ENCODE measurements at regions not wholly inside any gene's neighbourhood (a gene's known extent, or its start where the extent isn't known, plus 50 kb on each side); places are given as distances from the start of the nearest gene placed in this dataset.
A peak's percentile ranks its signal among the peaks of the same experiment; 100 is the strongest.

DNA sequence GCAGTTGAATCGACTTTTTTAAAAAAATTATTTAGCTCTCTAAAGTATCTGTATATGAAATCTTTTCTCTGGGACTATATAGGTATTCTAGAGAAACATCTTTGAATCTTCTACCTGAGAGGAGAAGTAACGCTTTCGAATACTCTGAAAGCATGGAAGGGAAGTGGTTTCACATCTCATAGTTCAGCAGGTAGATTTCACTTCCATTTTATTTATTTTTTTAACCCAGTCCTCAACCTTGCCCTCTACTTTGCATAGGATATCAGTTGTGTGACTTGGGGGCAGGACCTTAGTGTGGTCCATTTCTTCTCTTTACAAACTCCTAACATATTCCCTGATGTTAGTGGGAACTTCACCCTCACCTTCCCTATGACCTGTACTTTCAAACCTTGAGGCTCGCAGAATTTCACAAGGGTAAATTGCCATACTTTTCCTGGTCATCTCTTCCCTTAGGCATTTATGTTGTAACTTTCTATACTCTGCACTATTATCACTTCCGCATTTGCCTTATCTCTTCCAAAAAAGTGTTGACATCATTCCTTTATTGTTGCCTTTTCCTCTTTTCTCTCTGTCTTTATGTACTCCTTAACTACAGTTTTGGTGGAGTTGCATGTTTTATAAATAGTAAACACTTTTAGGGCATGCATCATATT lies 1208.5 kb upstream of the ADGRL4 start:
- DNase-seq (ENCODE audit: low read depth, low spot score) = no peak

DNA sequence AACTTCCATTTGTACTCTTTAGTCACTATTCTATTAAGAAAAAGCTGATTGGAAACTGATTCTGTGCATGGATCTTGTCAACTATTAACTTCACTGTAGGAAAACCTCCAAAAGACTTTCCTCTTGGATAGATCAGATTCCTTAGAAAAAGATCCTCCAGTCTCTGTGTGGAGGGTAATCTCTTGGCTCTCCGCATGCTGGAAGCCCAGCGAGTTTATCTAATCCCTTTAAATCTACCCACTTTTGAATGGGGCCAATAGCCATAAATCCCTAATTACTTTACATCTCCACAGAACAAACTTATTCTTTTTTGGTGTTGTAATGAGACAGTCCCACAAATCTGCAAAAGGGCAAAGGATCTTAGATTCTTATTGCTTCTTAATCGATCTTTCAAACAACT lies 1206.4 kb upstream of the ADGRL4 start:
- no peak for DNase-seq (ENCODE audit: low read depth, low spot score)

DNA sequence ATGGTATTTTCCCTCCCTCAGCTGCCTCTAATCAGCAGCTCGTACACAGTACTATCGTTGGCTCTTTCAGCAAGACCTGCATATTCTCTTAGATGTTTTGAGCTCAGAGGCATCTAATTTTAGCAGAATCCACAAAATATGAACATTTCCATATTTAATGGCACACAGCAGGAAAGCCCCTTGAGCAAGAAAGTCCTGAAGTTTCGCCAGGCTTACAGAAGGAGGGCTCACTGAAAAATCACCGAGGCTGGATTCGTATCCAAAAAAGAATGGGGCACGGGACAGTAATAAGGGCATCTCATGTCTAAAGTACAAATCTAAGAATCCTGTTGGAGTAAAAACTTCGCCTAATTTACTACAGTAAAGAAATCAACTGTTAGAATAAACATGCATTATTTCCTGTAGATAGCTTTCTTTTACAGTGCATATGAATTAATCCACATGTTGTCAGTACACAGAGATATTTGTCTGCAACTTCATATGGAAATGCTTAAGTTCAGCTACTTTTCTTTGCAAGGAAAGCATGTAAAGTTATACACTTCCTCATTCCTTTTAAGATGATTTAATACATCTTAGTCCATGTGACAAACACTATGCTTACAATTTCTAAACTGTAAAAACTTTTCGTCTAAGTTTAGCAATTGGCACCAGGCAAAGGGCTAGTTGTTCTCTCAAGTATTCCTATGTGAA lies 1205.3 kb upstream of the ADGRL4 start:
- no peak for DNase-seq (ENCODE audit: low read depth, low spot score)

DNA sequence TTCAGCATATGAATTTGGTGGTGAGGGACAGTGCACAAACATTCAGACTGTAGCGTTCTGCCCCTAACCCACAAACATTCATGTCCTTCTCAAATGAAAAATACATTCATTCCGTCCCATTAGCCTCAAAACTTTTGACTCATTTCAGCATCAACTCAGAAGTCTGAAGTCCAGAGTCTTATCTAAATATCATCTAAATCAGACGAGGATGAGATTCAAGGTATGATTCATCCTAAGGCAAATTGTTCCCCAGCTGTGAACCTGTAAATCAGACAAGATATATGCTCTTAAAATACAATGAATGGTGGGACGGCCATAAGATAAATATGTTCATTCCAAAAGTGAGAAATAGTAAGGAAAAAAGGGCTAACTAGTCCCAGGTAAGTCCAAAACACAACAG lies 1195.6 kb upstream of the ADGRL4 start:
- no peak for DNase-seq (ENCODE audit: low read depth, low spot score)

DNA sequence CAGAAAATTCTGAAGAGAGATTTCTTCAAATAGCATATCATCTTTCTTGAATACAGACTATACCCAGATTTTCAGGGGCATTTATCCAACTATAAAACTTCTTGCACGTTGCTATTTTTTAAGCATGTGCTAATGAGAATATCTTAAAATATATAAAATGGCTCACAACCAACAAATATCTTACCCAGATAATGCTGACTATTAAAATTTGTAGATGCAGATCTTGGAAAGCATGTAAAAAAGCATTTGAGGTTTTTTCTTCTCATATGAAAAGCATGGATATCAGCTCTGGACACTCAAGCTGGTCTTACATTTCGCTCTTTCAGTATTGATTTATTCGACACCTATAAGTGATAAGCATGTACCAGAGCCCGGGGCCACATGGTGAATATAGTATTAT lies 1187.7 kb upstream of the ADGRL4 start:
- no peak for DNase-seq (ENCODE audit: low read depth, low spot score)

DNA sequence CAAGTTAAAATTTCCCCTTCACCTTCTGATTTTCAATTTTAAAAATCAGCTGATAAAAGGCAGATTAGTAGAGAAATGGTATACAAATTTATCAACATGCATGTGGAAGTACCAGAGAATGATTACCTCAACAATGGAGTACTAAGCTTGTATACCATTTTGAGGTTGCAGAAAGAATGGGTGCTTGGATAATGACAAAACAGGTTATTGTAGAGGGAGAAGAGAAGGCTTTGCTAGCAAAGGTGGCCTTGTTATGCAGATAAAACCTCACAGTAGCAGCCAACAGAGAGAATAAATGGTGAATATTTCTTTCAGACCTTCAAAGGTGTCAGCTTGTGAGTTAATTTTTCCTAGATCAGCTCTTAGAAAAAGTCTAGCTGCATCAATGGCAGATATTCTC lies 1174.9 kb upstream of the ADGRL4 start:
- DNase-seq (ENCODE audit: low read depth, low spot score) = no peak

DNA sequence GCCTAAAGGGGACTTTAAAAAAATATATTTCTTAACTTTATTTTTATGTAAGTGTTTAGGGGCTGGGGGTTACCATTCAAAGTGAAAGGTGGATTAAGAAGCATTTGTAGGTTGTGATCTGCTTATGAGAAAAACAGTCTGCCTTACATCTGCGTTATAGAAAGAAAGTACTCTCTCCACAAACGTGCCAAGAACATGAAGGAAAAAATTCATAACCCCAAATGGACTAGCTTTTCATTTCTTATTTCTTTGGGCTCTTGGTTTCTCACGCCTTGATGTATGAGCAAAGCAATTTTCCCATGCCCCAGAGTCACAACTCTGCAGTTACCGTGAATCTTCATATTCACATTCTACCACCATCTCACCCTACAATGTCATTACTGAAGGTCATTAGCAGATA lies 1165.1 kb upstream of the ADGRL4 start:
- no peak for DNase-seq (ENCODE audit: low read depth, low spot score)

DNA sequence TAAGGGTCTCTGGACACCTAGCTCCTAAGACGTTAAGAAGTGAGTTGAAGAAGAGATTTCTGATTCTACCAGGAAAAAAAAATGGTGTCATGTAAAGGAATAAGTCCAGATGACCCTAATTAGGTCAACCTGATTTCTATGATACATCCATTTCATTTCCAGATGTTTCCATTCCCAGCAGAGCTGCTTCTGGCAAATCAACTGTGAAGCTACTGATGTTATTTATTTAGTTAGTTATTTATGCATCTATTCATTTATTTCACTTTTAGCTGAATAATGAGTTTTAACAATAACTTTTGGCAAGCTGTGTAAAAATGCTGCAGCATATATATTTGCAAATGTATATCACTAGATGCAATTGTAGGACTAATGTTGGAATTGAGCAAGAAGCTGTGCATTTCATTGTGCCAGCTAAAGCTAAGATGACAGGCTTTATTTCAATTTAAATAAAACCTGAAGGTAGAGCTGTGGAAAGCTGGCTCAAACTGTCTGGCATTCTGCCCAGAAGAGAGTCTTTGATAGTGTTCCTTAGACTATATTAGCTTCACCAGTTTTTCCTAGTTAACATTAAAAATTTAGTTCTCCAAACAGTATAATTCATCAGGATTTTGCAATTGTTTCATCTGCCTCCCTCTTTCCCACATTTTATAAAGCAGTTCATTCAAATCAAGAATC lies 1164.4 kb upstream of the ADGRL4 start:
- no peak for DNase-seq (ENCODE audit: low read depth, low spot score)

DNA sequence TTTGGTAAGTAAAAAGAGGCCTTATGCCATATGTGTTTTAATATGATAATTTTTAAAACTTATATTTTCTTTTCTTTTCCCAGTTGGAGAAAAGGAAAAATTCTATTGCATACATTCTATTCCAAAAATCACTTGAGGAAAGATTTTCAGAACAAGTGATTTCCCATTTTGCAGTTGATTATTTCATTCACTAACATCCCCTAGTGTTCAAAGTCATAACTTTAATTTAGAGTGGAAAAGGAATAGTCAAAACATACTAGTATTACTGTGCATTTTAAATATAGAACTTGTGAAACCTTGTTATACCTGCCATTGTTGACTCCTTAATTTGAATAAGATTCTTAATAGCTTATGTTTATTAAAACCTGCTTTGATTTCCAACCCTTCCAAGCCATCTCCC lies 1157.6 kb upstream of the ADGRL4 start:
- DNase-seq (ENCODE audit: low read depth, low spot score) = no peak

DNA sequence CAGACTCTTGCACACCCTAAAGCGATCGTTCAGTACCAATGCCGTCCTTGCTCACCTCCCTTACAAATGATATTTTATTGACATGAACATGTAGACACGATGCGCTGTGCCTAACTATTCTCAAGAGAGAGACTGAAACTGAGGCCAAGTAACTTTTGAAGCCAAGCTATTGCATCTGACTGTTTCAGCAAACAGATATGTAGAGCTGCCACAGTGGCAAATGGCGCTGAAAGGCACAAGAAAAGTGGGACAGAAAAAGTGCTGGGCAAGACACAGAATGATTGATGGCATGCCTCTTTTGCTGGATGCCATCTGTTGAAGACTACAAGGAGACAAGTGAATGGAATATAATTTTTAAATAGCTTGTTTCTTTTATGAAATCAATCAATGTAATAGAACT lies 1157.2 kb upstream of the ADGRL4 start:
- DNase-seq (ENCODE audit: low read depth, low spot score) = no peak

DNA sequence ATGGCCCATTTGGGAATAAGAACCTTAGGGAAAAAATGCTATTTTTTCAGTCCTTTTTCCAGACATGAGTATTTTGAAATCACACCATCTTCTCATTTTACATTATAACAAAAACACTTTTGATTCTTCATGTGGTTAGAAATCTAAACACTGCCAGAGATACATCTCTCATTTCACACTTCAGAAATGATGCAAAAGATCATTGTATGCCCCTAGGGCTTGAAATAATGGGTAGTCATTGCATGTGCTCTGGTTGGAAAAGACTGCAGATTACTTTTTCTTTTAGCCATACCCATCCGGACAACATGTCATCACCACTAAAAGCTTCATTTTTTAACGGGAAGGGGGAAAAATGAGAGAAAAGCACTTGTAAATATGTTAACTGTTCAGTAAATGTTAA lies 1152.2 kb upstream of the ADGRL4 start:
- DNase-seq (ENCODE audit: low read depth, low spot score) = no peak

DNA sequence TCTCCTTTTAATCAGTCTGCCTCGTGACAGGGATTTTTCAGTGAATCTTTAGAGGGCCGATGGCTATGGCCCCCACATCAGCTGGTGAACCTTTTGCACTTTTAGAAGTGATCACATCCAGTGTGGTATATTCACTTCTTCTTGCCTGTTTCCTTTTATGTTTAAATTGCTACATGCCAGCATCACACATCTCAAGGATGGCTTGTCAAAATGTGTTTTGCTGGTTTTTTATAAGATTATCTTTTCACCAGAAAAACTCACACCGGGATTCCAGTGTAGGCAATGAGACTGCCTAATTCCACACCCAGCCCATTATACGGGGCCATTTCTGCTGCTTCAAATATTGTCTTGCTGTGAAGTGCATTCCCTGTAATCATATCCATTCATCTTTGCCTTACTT lies 1151.7 kb upstream of the ADGRL4 start:
- DNase-seq (ENCODE audit: low read depth, low spot score) = no peak

DNA sequence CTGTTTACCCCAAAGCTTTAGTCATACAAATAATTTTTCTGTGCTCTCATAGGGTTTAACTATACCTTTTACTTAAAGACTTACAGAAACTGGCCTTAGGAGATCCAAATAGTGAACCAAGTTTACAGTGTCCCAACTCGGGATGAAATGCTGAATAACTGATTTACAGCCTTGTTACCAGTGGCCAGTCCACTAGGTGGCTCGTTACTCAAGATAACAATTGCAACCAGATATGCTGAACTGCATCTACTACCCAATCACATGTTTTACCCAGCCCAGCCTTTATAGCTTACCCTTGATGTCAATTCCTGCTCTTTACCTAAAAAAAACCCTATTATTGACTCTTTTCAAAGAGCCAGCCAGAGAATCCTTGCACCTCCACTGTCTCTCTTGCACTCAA lies 1148.8 kb upstream of the ADGRL4 start:
- DNase-seq (ENCODE audit: low read depth, low spot score) = no peak

DNA sequence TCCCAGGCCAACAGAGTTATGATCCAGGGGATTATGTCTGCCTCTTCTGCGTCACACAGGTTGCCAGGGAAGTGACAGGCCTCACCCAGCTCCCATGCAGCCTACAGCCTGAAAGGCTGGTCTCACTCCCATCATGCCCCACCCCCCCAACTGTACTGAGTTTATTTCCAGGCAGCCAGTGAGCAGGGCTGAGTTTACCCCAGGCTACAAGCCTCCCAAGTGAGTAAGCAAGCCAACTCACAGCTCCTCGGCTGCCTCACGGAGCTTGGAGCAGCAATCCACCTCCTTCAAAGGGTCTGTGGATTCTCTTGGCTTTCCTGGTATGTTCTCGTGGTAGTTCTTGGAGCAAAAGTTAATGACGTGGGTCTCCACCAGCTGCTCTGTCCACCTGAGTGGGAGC lies 1147.6 kb upstream of the ADGRL4 start:
- DNase-seq (ENCODE audit: low read depth, low spot score) = peak; percentile 21

DNA sequence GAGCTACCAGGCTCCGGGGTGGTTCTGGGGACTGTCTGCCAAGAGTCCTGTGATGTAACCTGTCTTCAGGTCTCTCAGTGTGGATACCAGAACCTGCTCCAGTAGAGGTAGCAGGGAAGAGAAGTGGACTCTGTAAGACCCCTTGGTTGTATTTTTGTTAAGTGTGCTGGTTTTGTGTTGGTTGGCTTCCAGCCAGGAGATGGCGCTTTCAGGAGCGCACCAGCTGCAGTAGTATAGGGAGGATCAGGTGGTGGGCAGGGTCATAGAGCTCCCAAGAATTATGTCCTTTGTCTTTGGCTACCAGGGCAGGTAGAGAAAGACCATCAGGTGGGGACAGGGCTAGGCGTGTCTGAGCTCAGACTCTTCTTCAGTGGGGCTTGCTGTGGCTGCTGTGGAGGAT lies 1147.2 kb upstream of the ADGRL4 start:
- peak; percentile 38 for DNase-seq (ENCODE audit: low read depth, low spot score)

DNA sequence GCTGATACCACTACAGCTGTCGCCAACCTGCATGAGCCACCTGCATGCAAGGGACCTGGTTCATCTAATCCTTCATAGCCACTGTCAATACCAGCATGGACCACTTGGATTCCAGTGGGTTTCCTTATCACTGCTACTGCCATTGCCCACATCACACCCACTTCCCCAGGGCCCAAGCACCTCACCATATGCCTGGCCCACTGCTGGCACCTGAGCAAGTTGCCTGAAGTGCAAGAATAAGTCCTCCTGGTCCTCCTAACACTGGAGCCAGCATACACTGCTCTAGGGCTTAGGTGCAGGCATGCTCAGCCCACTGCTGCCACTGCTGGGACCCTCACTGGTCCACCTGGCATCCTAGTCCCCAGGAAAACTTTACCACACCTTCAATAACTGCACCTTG lies 1136.8 kb upstream of the ADGRL4 start:
- no peak for DNase-seq (ENCODE audit: low read depth, low spot score)

DNA sequence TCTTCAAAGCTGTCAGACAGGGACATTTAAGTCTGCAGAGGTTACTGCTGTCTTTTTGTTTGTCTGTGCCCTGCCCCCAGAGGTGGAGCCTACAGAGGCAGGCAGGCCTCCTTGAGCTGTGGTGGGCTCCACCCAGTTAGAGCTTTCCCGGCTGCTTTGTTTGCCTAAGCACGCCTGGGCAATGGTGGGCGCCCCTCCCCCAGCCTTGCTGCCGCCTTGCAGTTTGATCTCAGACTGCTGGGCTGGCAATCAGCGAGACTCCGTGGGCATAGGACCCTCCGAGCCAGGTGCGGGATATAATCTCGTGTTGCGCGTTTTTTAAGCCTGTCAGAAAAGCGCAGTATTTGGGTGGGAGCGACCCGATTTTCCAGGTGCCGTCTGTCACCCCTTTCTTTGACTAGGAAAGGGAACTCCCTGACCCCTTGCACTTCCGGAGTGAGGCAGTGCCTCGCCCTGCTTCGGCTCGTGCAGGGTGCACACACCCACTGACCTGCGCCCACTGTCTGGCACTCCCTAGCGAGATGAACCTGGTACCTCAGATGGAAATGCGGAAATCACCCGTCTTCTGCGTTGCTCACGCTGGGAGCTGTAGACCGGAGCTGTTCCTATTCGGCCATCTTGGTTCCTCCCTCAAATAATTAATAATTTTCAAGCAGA lies 1131.5 kb upstream of the ADGRL4 start:
- DNase-seq (ENCODE audit: low read depth, low spot score) = peak; percentile 61

DNA sequence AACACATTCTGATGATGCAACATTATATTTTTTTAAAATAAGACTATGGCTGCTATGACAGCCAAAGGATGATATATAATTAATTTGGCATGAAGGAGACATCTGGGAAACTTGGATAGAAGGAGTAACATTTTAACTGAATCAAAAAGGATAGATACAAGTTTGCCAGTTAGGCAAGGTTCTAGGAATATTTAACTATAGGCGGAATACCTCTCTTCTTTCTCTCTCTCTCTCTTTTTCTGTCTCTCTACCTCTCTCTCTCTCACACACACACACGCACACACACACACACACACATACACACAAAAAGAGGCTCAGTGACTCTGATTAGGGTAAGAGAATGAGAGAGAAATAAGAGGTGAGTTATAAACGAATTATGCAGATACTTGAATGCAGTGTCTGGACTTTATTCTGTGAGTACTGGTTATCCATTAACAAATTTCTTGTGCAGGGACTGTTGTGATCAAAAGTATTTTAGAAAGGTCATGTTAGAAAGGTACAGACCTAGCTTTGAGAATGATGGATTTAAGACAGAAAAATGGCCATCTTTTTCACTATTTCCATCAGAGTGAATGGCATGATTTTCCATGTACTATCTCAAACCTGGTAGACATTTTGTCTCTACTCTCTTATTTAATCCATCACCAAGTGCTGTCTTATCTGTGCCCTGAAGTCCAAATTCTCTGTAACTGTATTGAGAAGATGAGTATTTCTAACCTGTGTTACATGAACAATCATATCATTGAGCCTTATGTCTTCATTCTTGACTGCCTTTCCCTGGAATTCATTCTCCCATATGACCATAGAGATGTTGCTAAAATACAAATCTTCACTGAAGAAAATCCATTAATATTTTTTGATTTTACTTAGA lies 1106.9 kb upstream of the ADGRL4 start:
- DNase-seq (ENCODE audit: low read depth, low spot score) = no peak

DNA sequence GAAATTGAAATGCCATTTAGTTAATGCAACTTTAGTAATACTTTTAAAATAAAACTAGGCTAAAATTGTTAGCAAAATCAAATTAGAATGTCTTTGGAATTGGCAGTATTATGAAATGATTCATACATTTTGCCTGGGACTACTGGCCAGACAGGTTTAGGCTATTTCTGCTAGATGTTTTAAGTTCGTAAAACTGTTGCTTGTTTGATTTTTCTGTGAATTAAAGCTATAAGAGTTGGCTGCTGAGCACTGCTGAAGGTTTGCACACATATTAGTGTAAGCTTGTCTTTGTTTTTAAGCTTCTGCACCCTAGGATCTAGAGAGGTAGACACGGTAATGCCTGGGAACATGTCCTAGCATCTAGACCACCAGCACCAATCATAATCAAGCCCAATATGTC lies 1094.6 kb upstream of the ADGRL4 start:
- DNase-seq (ENCODE audit: low read depth, low spot score) = no peak

DNA sequence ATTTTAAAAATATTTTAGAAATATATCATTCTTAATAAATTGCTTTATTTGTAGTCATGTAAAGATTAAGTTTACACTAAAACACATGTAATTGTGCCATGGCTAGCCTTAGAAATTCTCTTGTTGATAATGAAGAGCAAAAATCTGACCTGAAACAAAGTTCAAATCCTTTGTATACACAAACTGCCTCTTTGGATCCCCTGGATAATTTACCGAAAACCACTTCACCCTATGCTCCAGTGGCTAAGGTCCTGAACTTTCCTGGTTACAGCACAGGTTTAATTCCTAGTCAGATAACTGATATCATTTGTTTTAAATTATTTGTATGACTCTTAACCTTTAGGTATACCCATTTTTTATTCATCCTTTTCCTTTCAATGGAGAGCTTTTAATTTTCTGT lies 1093.2 kb upstream of the ADGRL4 start:
- DNase-seq (ENCODE audit: low read depth, low spot score) = no peak

DNA sequence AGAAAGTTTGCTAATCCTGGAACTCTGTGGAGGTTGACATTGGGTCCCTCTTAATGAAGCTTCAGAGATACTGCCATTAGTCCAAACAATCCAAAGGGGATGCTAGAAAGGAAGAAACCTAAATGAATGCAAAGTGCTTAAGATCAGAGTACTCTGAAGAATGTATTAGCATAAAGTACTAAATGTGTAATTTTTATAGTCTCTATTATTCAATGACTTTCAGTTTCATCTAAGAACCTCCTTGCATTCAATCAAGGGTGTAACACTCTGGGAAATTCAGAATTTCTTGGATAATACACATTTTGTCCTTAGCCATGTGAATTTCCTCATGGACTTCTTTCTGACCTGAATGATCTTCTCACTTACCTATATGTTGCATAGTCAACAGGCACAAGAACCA lies 1078.5 kb upstream of the ADGRL4 start:
- no peak for DNase-seq (ENCODE audit: low read depth, low spot score)

DNA sequence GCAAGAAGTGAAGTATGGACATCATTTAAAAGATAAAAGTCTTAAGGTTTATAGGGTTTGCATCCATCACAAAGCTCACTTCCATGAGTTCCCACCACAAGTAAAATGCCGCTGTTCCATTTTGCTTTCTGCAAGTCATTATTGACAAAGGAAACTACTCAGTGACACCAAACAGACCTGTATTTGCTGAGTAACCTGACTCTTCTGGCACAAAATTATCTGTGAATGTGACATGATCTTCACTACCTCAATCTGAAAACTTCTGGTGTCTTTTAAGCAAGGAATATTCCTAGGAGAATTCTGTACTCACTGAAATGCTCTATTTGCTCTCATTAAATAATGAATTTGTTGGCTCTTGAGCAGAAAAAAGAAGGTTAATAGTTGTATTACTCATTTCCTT lies 1077.4 kb upstream of the ADGRL4 start:
- DNase-seq (ENCODE audit: low read depth, low spot score) = no peak

Data from ELF-1 (cell line).